GM12878 (cell line): ENCODE measurements at regions not wholly inside any gene's neighbourhood (a gene's known extent, or its start where the extent isn't known, plus 50 kb on each side); places are given as distances from the start of the nearest gene placed in this dataset.
"Not testable (repeated sequence)": the region's sequence is repeated elsewhere in the genome, so short reads cannot be mapped to it uniquely, and the experiment has no call there.

ENCODE experiments used
- ATAC-seq: fragments of 200-7000 bp; cut with Tn5 transposase; 3 replicates; pipeline ENCODE4 v1.9.1; 2020; ENCODE audit warnings: mild to moderate bottlenecking, moderate library complexity
- BruUV-seq: library from RNA; stranded (reverse); fragments of 400-500 nt; replicated peaks from 2 replicates; lab custom pipeline; 2021; lab: Mats Ljungman, UMichigan
- CTCF ChIA-PET: fragments of 300-600 bp; sonication (Branson Sonifier 250); formaldehyde crosslinking; extraction: SDS; loops from one replicate; lab custom pipeline; 2021; ENCODE audit warnings: inconsistent platforms; lab: Yijun Ruan, JAX
- POLR2A ChIA-PET: fragments of 350-600 bp; formaldehyde crosslinking; extraction: SDS; loops from one replicate; lab custom pipeline; 2021; ENCODE audit warnings: inconsistent platforms; lab: Charles Lee
- RAD21 ChIA-PET: fragments of 300-600 bp; sonication (Branson Sonifier 250); formaldehyde crosslinking; loops from one replicate; lab custom pipeline; 2023; ENCODE audit warnings: antibody characterized with exemption; ENCODE audit not compliant: unreplicated experiment; lab: Charles Lee
- SMC1A ChIA-PET: fragments of 300-600 bp; sonication (Branson Sonifier 250); formaldehyde crosslinking; loops from one replicate; lab custom pipeline; 2023; ENCODE audit not compliant: unreplicated experiment, uncharacterized antibody; lab: Charles Lee
- DNase-seq: peaks from one replicate; pipeline ENCODE4 v3.0.0-alpha.2; 2011; ENCODE audit warnings: low read depth, low spot score
- FAIRE-seq: peaks from 3 replicates; lab custom pipeline; 2011; peaks lifted over from hg19 to GRCh38; lab: Jason Lieb, UNC
- H2AFZ ChIP-seq: 2 replicates; pipeline ENCODE4 v1.6.0; 2011; ENCODE audit warnings: low read depth, low read length, control low read depth; ENCODE audit not compliant: control insufficient read depth
- H3K27ac ChIP-seq: 2 replicates; pipeline ENCODE4 v1.5.1; 2011; ENCODE audit warnings: control low read depth; ENCODE audit not compliant: control insufficient read depth, insufficient read depth
- H3K27me3 ChIP-seq, 2 experiments: replicated peaks in 1 of 2; 2 replicates each; pipeline versions ENCODE4 v1.6.0 to v1.6.1; 2011; ENCODE audit warnings: low read length in 1 of 2; ENCODE audit not compliant: control insufficient read depth in 2 of 2, insufficient read depth in 2 of 2
- H3K36me3 ChIP-seq, 2 experiments: 2 replicates each; pipeline ENCODE4 v1.5.1; 2011; ENCODE audit warnings: low read length in 1 of 2; ENCODE audit not compliant: control insufficient read depth in 2 of 2, insufficient read depth in 2 of 2
- H3K4me1 ChIP-seq: 2 replicates; pipeline ENCODE4 v1.6.1; 2011; ENCODE audit warnings: mild to moderate bottlenecking, low read length, moderate library complexity, mixed read lengths; ENCODE audit not compliant: control insufficient read depth, insufficient read depth
- H3K4me2 ChIP-seq: 2 replicates; pipeline ENCODE4 v1.6.0; 2011; ENCODE audit warnings: control low read depth; ENCODE audit not compliant: control insufficient read depth, insufficient read depth
- H3K4me3 ChIP-seq: fragments of 200-600 bp; sonication (generic); 2 replicates; pipeline ENCODE4 v1.5.1; 2016
- H3K79me2 ChIP-seq: 2 replicates; pipeline ENCODE4 v1.6.0; 2011; ENCODE audit warnings: low read length; ENCODE audit not compliant: control insufficient read depth, insufficient read depth
- H3K9ac ChIP-seq: 2 replicates; pipeline ENCODE4 v1.8.0; 2011; ENCODE audit warnings: low read length, control low read depth, mixed read lengths; ENCODE audit not compliant: control insufficient read depth, insufficient read depth
- H3K9me3 ChIP-seq: replicated peaks from 3 replicates; pipeline ENCODE4 v1.5.1; 2011; ENCODE audit warnings: mild to moderate bottlenecking, low read length; ENCODE audit not compliant: control insufficient read depth, insufficient read depth
- H4K20me1 ChIP-seq: 2 replicates; pipeline ENCODE4 v1.6.0; 2011; ENCODE audit not compliant: control insufficient read depth, insufficient read depth
- ETV6 ChIP-seq, 2 experiments: fragments of 450-650 bp in 1 of 2; IDR thresholded peaks in 1 of 2; conservative IDR thresholded peaks in 1 of 2; 2 replicates each; pipeline ENCODE4 v1.6.1; 2014; ENCODE audit warnings: antibody characterized with exemption in 1 of 2, borderline replicate concordance in 1 of 2, low read depth in 1 of 2, mild to moderate bottlenecking in 1 of 2, moderate library complexity in 1 of 2
- WGBS: methylation state at CpG from one replicate; pipeline ENCODE4 v1.1.6; 2016; ENCODE audit warnings: low lambda C conversion rate; ENCODE audit not compliant: insufficient replicate concordance, insufficient coverage; ENCODE audit errors: missing lambda C conversion rate; 5-methylcytosine and 5-hydroxymethylcytosine counted together
- in situ Hi-C: fragments of 300-500 bp; cut with MboI; formaldehyde crosslinking; loops from 9 replicates; pipeline ENCODE4 v1.14.3; 2018; ENCODE audit warnings: mixed read lengths
- intact Hi-C: fragments of 100-400 bp; cut with micrococcal nuclease; formaldehyde crosslinking; loops from one replicate; pipeline ENCODE4 v1.14.2; 2022; ENCODE audit not compliant: unreplicated experiment
- TF ChIP-seq, protein P1 (sequence below): fragments of 450-650 bp; IDR thresholded peaks from 2 replicates; pipeline ENCODE4 v1.6.1; 2016; ENCODE audit warnings: mild to moderate bottlenecking, moderate library complexity, borderline replicate concordance

GRCh38 chr11:25485315-25485714 is 846.6 kb upstream of the ANO3 start (continued):
- TF ChIP-seq, protein P1, sequence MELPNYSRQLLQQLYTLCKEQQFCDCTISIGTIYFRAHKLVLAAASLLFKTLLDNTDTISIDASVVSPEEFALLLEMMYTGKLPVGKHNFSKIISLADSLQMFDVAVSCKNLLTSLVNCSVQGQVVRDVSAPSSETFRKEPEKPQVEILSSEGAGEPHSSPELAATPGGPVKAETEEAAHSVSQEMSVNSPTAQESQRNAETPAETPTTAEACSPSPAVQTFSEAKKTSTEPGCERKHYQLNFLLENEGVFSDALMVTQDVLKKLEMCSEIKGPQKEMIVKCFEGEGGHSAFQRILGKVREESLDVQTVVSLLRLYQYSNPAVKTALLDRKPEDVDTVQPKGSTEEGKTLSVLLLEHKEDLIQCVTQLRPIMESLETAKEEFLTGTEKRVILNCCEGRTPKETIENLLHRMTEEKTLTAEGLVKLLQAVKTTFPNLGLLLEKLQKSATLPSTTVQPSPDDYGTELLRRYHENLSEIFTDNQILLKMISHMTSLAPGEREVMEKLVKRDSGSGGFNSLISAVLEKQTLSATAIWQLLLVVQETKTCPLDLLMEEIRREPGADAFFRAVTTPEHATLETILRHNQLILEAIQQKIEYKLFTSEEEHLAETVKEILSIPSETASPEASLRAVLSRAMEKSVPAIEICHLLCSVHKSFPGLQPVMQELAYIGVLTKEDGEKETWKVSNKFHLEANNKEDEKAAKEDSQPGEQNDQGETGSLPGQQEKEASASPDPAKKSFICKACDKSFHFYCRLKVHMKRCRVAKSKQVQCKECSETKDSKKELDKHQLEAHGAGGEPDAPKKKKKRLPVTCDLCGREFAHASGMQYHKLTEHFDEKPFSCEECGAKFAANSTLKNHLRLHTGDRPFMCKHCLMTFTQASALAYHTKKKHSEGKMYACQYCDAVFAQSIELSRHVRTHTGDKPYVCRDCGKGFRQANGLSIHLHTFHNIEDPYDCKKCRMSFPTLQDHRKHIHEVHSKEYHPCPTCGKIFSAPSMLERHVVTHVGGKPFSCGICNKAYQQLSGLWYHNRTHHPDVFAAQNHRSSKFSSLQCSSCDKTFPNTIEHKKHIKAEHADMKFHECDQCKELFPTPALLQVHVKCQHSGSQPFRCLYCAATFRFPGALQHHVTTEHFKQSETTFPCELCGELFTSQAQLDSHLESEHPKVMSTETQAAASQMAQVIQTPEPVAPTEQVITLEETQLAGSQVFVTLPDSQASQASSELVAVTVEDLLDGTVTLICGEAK: no peak
- no peak for TF ChIP-seq ETV6 (conservative IDR thresholded peaks at IDR 0.05 in 1 of 2, IDR thresholded peaks at IDR 0.05 in 1 of 2; ENCODE audit: borderline replicate concordance in 1 of 2, low read depth in 1 of 2)
- TF ChIP-seq, all 136 proteins: peak for 0

DNA sequence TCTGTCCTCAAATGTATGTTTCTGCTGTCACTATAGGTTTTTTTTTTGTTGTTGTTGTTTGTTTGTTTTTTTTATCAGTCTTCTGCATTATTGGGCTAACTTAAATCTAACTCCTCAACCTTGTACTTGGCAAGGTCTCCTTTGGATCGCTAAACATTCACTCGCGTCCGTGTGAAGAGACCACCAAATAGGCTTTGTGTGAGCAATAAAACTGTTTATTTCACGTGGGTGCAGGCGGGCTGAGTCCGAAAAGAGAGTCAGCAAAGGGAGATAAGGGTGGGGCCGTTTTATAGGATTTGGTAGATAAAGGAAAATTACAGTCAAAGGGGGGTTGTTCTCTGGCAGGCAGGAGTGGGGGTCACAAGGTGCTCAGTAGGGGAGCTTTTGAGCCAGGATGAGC is 845.6 kb upstream of the ANO3 start:
- H3K4me2 ChIP-seq, BruUV-seq, H3K9me3 ChIP-seq, ATAC-seq, H3K27me3 ChIP-seq, H3K4me3 ChIP-seq, RAD21 ChIA-PET, in situ Hi-C loops, H3K9ac ChIP-seq, H3K27ac ChIP-seq, CTCF ChIA-PET, H3K4me1 ChIP-seq, H4K20me1 ChIP-seq, SMC1A ChIA-PET, H3K79me2 ChIP-seq, H2AFZ ChIP-seq, POLR2A ChIA-PET, FAIRE-seq, H3K36me3 ChIP-seq, DNase-seq, intact Hi-C loops: not testable (repeated sequence)
- 57% methylated on average over 8 of the region's 8 CpGs for WGBS

DNA sequence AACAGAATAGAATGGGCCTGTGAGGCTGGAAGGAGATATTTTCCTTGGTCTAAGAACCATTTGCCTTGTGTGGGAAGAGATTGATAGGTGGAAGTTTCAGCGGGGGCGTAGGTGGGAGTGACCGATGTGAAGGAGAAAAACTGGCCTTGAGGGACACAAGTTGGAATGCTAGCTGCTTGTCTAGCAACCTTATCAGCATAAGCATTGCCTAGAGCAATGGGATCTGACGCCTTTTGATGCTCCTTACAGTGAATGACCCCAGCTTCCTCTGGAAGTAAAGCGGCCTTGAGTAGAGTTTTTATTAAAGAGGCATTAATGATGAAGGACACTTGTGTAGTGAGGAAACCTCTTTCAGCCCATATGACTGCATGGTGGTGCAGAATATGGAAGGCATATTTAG is 843.8 kb upstream of the ANO3 start:
- 60% methylated on average over 4 of the region's 5 CpGs for WGBS
- H3K9me3 ChIP-seq, H2AFZ ChIP-seq, H3K9ac ChIP-seq, H4K20me1 ChIP-seq, ATAC-seq, intact Hi-C loops, BruUV-seq, H3K4me1 ChIP-seq, POLR2A ChIA-PET, H3K36me3 ChIP-seq, H3K27ac ChIP-seq, FAIRE-seq, H3K4me3 ChIP-seq, in situ Hi-C loops, RAD21 ChIA-PET, H3K4me2 ChIP-seq, SMC1A ChIA-PET, H3K27me3 ChIP-seq, H3K79me2 ChIP-seq, CTCF ChIA-PET, DNase-seq: not testable (repeated sequence)

- RAD21 ChIA-PET, H3K9ac ChIP-seq, H3K4me3 ChIP-seq, H3K4me1 ChIP-seq, FAIRE-seq, DNase-seq, H3K79me2 ChIP-seq, intact Hi-C loops, H3K9me3 ChIP-seq, H3K4me2 ChIP-seq, in situ Hi-C loops, SMC1A ChIA-PET, POLR2A ChIA-PET, H3K27me3 ChIP-seq, H3K36me3 ChIP-seq, H3K27ac ChIP-seq, CTCF ChIA-PET, ATAC-seq, BruUV-seq, H4K20me1 ChIP-seq, H2AFZ ChIP-seq: not testable (repeated sequence)
- WGBS: 13% methylated on average over 7 of the region's 7 CpGs
Observed at GRCh38 chr11:25501426-25501825, 830.5 kb upstream of the ANO3 start.
